ENCODE measurements at regions not wholly inside any gene's neighbourhood (a gene's known extent, or its start where the extent isn't known, plus 50 kb on each side); places are given as distances from the start of the nearest gene placed in this dataset.

GRCh38 chr21:17348849-17349248 lies 164.0 kb upstream of the CXADR start:
- no peak overlapping the region for H2AK5ac ChIP-seq (ENCODE audit: low read length)
- H4K12ac ChIP-seq (ENCODE audit: low read depth, low read length), result no peak overlapping the region
- H3K4me2 ChIP-seq (ENCODE audit: low read length), result no peak overlapping the region
- no peak overlapping the region for H3K23ac ChIP-seq (ENCODE audit: low read length)
- H3K79me1 ChIP-seq (ENCODE audit: low read length), result no peaks in the 10 kb centered on the region
- H3K9ac ChIP-seq (ENCODE audit: low read length), result no peak overlapping the region
- no peak overlapping the region for H2BK12ac ChIP-seq (ENCODE audit: low read length)
- no peak overlapping the region for H2BK5ac ChIP-seq (ENCODE audit: low read depth, low read length, poor library complexity)
- no peak overlapping the region for H3K18ac ChIP-seq (ENCODE audit: low read length)
- no peak for DNase-seq
- H3K79me2 ChIP-seq (ENCODE audit: control insufficient read depth, insufficient read depth, low read length, poor library complexity), result no peaks in the 10 kb centered on the region
- H4K8ac ChIP-seq (ENCODE audit: low read depth, low read length), result no peak overlapping the region
- no peak overlapping the region for H4K91ac ChIP-seq (ENCODE audit: low read depth, low read length)
- H2BK120ac ChIP-seq (ENCODE audit: insufficient read depth, low read length, poor library complexity), result no peak overlapping the region
- H3K27me3 ChIP-seq (ENCODE audit: insufficient read depth, low read length), result no peaks in the 10 kb centered on the region
- H3K27ac ChIP-seq (ENCODE audit: low read depth, low read length), result no peak overlapping the region
- no peak overlapping the region for H3K4me3 ChIP-seq (ENCODE audit: low read depth, low read length)
- H3K14ac ChIP-seq (ENCODE audit: low read length), result no peak overlapping the region
- no CpG with 5 or more reads among the region's 1 CpG for WGBS (ENCODE audit: extremely low coverage, insufficient coverage, insufficient read length)
- no peaks in the 10 kb centered on the region for H3K9me3 ChIP-seq (ENCODE audit: insufficient read depth, low read depth, low read length)
- no peak overlapping the region for H3K4ac ChIP-seq (ENCODE audit: low read depth, low read length)
- H2AFZ ChIP-seq (ENCODE audit: insufficient read depth, low read length, poor library complexity), result no peak overlapping the region
- no peaks in the 10 kb centered on the region for H3K4me1 ChIP-seq (ENCODE audit: control insufficient read depth in 1 of 2, insufficient read depth in 2 of 2, low read length in 2 of 2)
- no peaks in the 10 kb centered on the region for H3K36me3 ChIP-seq (ENCODE audit: control insufficient read depth in 1 of 2, insufficient read depth in 2 of 2, low read length in 2 of 2)

GRCh38 chr21:17351766-17352165 lies 161.1 kb upstream of the CXADR start:
- no peak overlapping the region for H3K4ac ChIP-seq (ENCODE audit: low read depth, low read length)
- no peak overlapping the region for H3K4me3 ChIP-seq (ENCODE audit: low read depth, low read length)
- H3K79me2 ChIP-seq (ENCODE audit: control insufficient read depth, insufficient read depth, low read length, poor library complexity), result no peaks in the 10 kb centered on the region
- no peak overlapping the region for H3K14ac ChIP-seq (ENCODE audit: low read length)
- no peak overlapping the region for H4K91ac ChIP-seq (ENCODE audit: low read depth, low read length)
- no peaks in the 10 kb centered on the region for H3K4me1 ChIP-seq (ENCODE audit: control insufficient read depth in 1 of 2, insufficient read depth in 2 of 2, low read length in 2 of 2)
- no peak overlapping the region for H3K23ac ChIP-seq (ENCODE audit: low read length)
- no peak overlapping the region for H2BK5ac ChIP-seq (ENCODE audit: low read depth, low read length, poor library complexity)
- H3K27me3 ChIP-seq (ENCODE audit: insufficient read depth, low read length), result no peaks in the 10 kb centered on the region
- no CpG with 5 or more reads among the region's 2 CpGs for WGBS (ENCODE audit: extremely low coverage, insufficient coverage, insufficient read length)
- H4K12ac ChIP-seq (ENCODE audit: low read depth, low read length), result no peak overlapping the region
- no peak overlapping the region for H2AFZ ChIP-seq (ENCODE audit: insufficient read depth, low read length, poor library complexity)
- no peak overlapping the region for H3K9ac ChIP-seq (ENCODE audit: low read length)
- no peak overlapping the region for H3K27ac ChIP-seq (ENCODE audit: low read depth, low read length)
- no peak for DNase-seq
- no peak overlapping the region for H4K8ac ChIP-seq (ENCODE audit: low read depth, low read length)
- H2AK5ac ChIP-seq (ENCODE audit: low read length), result no peak overlapping the region
- H2BK120ac ChIP-seq (ENCODE audit: insufficient read depth, low read length, poor library complexity), result no peak overlapping the region
- no peaks in the 10 kb centered on the region for H3K79me1 ChIP-seq (ENCODE audit: low read length)
- no peak overlapping the region for H2BK12ac ChIP-seq (ENCODE audit: low read length)
- H3K9me3 ChIP-seq (ENCODE audit: insufficient read depth, low read depth, low read length), result no peaks in the 10 kb centered on the region
- no peaks in the 10 kb centered on the region for H3K36me3 ChIP-seq (ENCODE audit: control insufficient read depth in 1 of 2, insufficient read depth in 2 of 2, low read length in 2 of 2)
- no peak overlapping the region for H3K18ac ChIP-seq (ENCODE audit: low read length)
- no peak overlapping the region for H3K4me2 ChIP-seq (ENCODE audit: low read length)

GRCh38 chr21:17352996-17353655 lies 159.7 kb upstream of the CXADR start:
- Histone ChIP-seq H3K36me3 (ENCODE audit: control insufficient read depth in 1 of 2, insufficient read depth in 2 of 2, low read length in 2 of 2) (no peaks in the 10 kb centered on the region), H2BK120ac (ENCODE audit: insufficient read depth, low read length, poor library complexity) (no peak overlapping the region), H3K79me2 (ENCODE audit: control insufficient read depth, insufficient read depth, low read length, poor library complexity) (no peaks in the 10 kb centered on the region), H3K9ac (ENCODE audit: low read length) (no peak overlapping the region), H3K4me3 (ENCODE audit: low read depth, low read length) (no peak overlapping the region), H2AFZ (ENCODE audit: insufficient read depth, low read length, poor library complexity) (no peak overlapping the region), H4K8ac (ENCODE audit: low read depth, low read length) (no peak overlapping the region), H2BK5ac (ENCODE audit: low read depth, low read length, poor library complexity) (no peak overlapping the region), H3K79me1 (ENCODE audit: low read length) (no peaks in the 10 kb centered on the region), H2AK5ac (ENCODE audit: low read length) (no peak overlapping the region), H3K23ac (ENCODE audit: low read length) (no peak overlapping the region), H3K27me3 (ENCODE audit: insufficient read depth, low read length) (no peaks in the 10 kb centered on the region), H3K9me3 (ENCODE audit: insufficient read depth, low read depth, low read length) (no peaks in the 10 kb centered on the region), H4K91ac (ENCODE audit: low read depth, low read length) (no peak overlapping the region), H3K18ac (ENCODE audit: low read length) (no peak overlapping the region), H3K4ac (ENCODE audit: low read depth, low read length) (no peak overlapping the region), H4K12ac (ENCODE audit: low read depth, low read length) (no peak overlapping the region), H3K27ac (ENCODE audit: low read depth, low read length) (no peak overlapping the region), H3K4me1 (ENCODE audit: control insufficient read depth in 1 of 2, insufficient read depth in 2 of 2, low read length in 2 of 2) (no peaks in the 10 kb centered on the region), H3K14ac (ENCODE audit: low read length) (no peak overlapping the region), H2BK12ac (ENCODE audit: low read length) (no peak overlapping the region), H3K4me2 (ENCODE audit: low read length) (no peak overlapping the region)
- no peak for DNase-seq
- WGBS (ENCODE audit: extremely low coverage, insufficient coverage, insufficient read length), result no CpG with 5 or more reads among the region's 3 CpGs

- Histone ChIP-seq H3K4me1 (ENCODE audit: control insufficient read depth in 1 of 2, insufficient read depth in 2 of 2, low read length in 2 of 2) (no peaks in the 10 kb centered on the region), H2BK120ac (ENCODE audit: insufficient read depth, low read length, poor library complexity) (no peak overlapping the region), H3K14ac (ENCODE audit: low read length) (no peak overlapping the region), H4K8ac (ENCODE audit: low read depth, low read length) (no peak overlapping the region), H3K18ac (ENCODE audit: low read length) (no peak overlapping the region), H4K12ac (ENCODE audit: low read depth, low read length) (no peak overlapping the region), H3K27ac (ENCODE audit: low read depth, low read length) (no peak overlapping the region), H3K4ac (ENCODE audit: low read depth, low read length) (no peak overlapping the region), H3K79me1 (ENCODE audit: low read length) (no peaks in the 10 kb centered on the region), H2AFZ (ENCODE audit: insufficient read depth, low read length, poor library complexity) (no peak overlapping the region), H3K36me3 (ENCODE audit: control insufficient read depth in 1 of 2, insufficient read depth in 2 of 2, low read length in 2 of 2) (no peaks in the 10 kb centered on the region), H2AK5ac (ENCODE audit: low read length) (no peak overlapping the region), H2BK12ac (ENCODE audit: low read length) (no peak overlapping the region), H3K27me3 (ENCODE audit: insufficient read depth, low read length) (no peaks in the 10 kb centered on the region), H3K4me3 (ENCODE audit: low read depth, low read length) (no peak overlapping the region), H3K23ac (ENCODE audit: low read length) (no peak overlapping the region), H2BK5ac (ENCODE audit: low read depth, low read length, poor library complexity) (no peak overlapping the region), H3K4me2 (ENCODE audit: low read length) (no peak overlapping the region), H3K79me2 (ENCODE audit: control insufficient read depth, insufficient read depth, low read length, poor library complexity) (no peaks in the 10 kb centered on the region), H3K9ac (ENCODE audit: low read length) (no peak overlapping the region), H3K9me3 (ENCODE audit: insufficient read depth, low read depth, low read length) (no peaks in the 10 kb centered on the region), H4K91ac (ENCODE audit: low read depth, low read length) (no peak overlapping the region)
- DNase-seq, result no peak
- WGBS (ENCODE audit: extremely low coverage, insufficient coverage, insufficient read length), result no CpG with 5 or more reads among the region's 2 CpGs
These were observed 153.1 kb upstream of the CXADR start for GRCh38 chr21:17359781-17360180.
